Renal pelvis (tissue), 1 donor: ENCODE measurements at regions not wholly inside any gene's neighbourhood (a gene's known extent, or its start where the extent isn't known, plus 50 kb on each side); places are given as distances from the start of the nearest gene placed in this dataset.

Experiments used
- DNase-seq: peaks from one replicate; pipeline ENCODE4 v3.0.0-alpha.2; 2013

GRCh38 chr20:10863337-10864060, 189.7 kb upstream of the JAG1 start:
- no peak for DNase-seq

GRCh38 chr20:10864076-10864672, 190.4 kb upstream of the JAG1 start:
- DNase-seq: no peak

GRCh38 chr20:10868299-10868698, 194.5 kb upstream of the JAG1 start:
- no peak for DNase-seq

GRCh38 chr20:10873026-10873425, 199.2 kb upstream of the JAG1 start:
- DNase-seq: no peak

- DNase-seq: no peak
These were observed 201.9 kb upstream of the JAG1 start for GRCh38 chr20:10875653-10876052.

- no peak for DNase-seq
These were observed 202.8 kb upstream of the JAG1 start for GRCh38 chr20:10876558-10876957.

GRCh38 chr20:10877342-10877741, 203.5 kb upstream of the JAG1 start:
- DNase-seq: no peak

GRCh38 chr20:10883166-10883565, 209.4 kb upstream of the JAG1 start:
- no peak for DNase-seq

GRCh38 chr20:10893321-10893720, 219.5 kb upstream of the JAG1 start:
- no peak for DNase-seq

- DNase-seq: no peak
These were observed 223.5 kb upstream of the JAG1 start for GRCh38 chr20:10897336-10897735.

- no peak for DNase-seq
These were observed 224.8 kb upstream of the JAG1 start for GRCh38 chr20:10898552-10898951.

GRCh38 chr20:10902174-10902573, 228.4 kb upstream of the JAG1 start:
- no peak for DNase-seq

- peak; percentile 49 for DNase-seq
These were observed 228.9 kb upstream of the JAG1 start for GRCh38 chr20:10902576-10903282.

- no peak for DNase-seq
These were observed 233.0 kb upstream of the JAG1 start for GRCh38 chr20:10906834-10907233.

GRCh38 chr20:10909803-10910202, 236.0 kb upstream of the JAG1 start:
- DNase-seq: no peak

GRCh38 chr20:10910535-10911178, 236.9 kb upstream of the JAG1 start:
- DNase-seq: no peak

GRCh38 chr20:10911298-10911697, 237.5 kb upstream of the JAG1 start:
- DNase-seq: no peak

GRCh38 chr20:10915815-10916214, 242.0 kb upstream of the JAG1 start:
- no peak for DNase-seq

- no peak for DNase-seq
These were observed 242.5 kb upstream of the JAG1 start for GRCh38 chr20:10916312-10916711.

- DNase-seq: no peak
These were observed 244.0 kb upstream of the JAG1 start for GRCh38 chr20:10917826-10918225.

- DNase-seq: no peak
These were observed 245.8 kb upstream of the JAG1 start for GRCh38 chr20:10919396-10920140.

- no peak for DNase-seq
These were observed 246.6 kb upstream of the JAG1 start for GRCh38 chr20:10920396-10920795.
